Astrocyte (in vitro differentiated cells and primary cell): ENCODE measurements at regions not wholly inside any gene's neighbourhood (a gene's known extent, or its start where the extent isn't known, plus 50 kb on each side); places are given as distances from the start of the nearest gene placed in this dataset.

Source experiments
- DNase-seq: peaks from one replicate; pipeline ENCODE4 v3.0.0-alpha.2; 2010; ENCODE audit warnings: low read depth
- FAIRE-seq: peaks from 2 replicates; lab custom pipeline; 2011; peaks lifted over from hg19 to GRCh38; lab: Jason Lieb, UNC
- H2AFZ ChIP-seq: 2 replicates; pipeline ENCODE4 v1.6.0; 2012; ENCODE audit warnings: low read depth, low read length, inconsistent platforms
- H3K27ac ChIP-seq: 2 replicates; pipeline ENCODE4 v1.5.1; 2011; ENCODE audit warnings: low read depth, low read length, inconsistent platforms
- H3K27me3 ChIP-seq: 2 replicates; pipeline ENCODE4 v1.6.0; 2011; ENCODE audit warnings: low read length, inconsistent platforms; ENCODE audit not compliant: insufficient read depth
- H3K36me3 ChIP-seq: 2 replicates; pipeline ENCODE4 v1.5.1; 2011; ENCODE audit warnings: low read length, inconsistent platforms; ENCODE audit not compliant: insufficient read depth
- H3K4me1 ChIP-seq: 2 replicates; pipeline ENCODE4 v1.5.1; 2011; ENCODE audit warnings: low read length, inconsistent platforms; ENCODE audit not compliant: insufficient read depth
- H3K4me2 ChIP-seq: 2 replicates; pipeline ENCODE4 v1.6.0; 2012; ENCODE audit warnings: low read length, inconsistent platforms
- H3K4me3 ChIP-seq: 2 replicates; pipeline ENCODE4 v1.5.1; 2011; ENCODE audit warnings: low read depth, mild to moderate bottlenecking, low read length, inconsistent platforms; ENCODE audit not compliant: insufficient read depth
- H3K79me2 ChIP-seq: 2 replicates; pipeline ENCODE4 v1.6.0; 2012; ENCODE audit warnings: mild to moderate bottlenecking, low read length, inconsistent platforms; ENCODE audit not compliant: insufficient read depth
- H3K9ac ChIP-seq: 2 replicates; pipeline ENCODE4 v1.6.0; 2012; ENCODE audit warnings: mild to moderate bottlenecking, low read length, inconsistent platforms
- H3K9me3 ChIP-seq: 2 replicates; pipeline ENCODE4 v1.5.1; 2012; ENCODE audit warnings: low read depth, mild to moderate bottlenecking, low read length, inconsistent platforms; ENCODE audit not compliant: insufficient read depth
- H4K20me1 ChIP-seq: 2 replicates; pipeline ENCODE4 v1.6.0; 2012; ENCODE audit warnings: low read length, inconsistent platforms; ENCODE audit not compliant: insufficient read depth
- H3K27ac Mint-ChIP-seq: one replicate; pipeline ENCODE4 v1.8.0; 2021; ENCODE audit warnings: mild to moderate bottlenecking, mixed read lengths; ENCODE audit not compliant: unreplicated experiment
- H3K27me3 Mint-ChIP-seq: one replicate; pipeline ENCODE4 v1.8.0; 2021; ENCODE audit warnings: low read depth, mixed read lengths; ENCODE audit not compliant: unreplicated experiment
- H3K36me3 Mint-ChIP-seq: one replicate; pipeline ENCODE4 v1.8.0; 2021; ENCODE audit warnings: low read depth, mixed read lengths; ENCODE audit not compliant: unreplicated experiment
- H3K4me1 Mint-ChIP-seq: one replicate; pipeline ENCODE4 v1.8.0; 2021; ENCODE audit warnings: low read depth, mixed read lengths; ENCODE audit not compliant: unreplicated experiment
- H3K4me3 Mint-ChIP-seq: one replicate; pipeline ENCODE4 v1.8.0; 2021; ENCODE audit warnings: mild to moderate bottlenecking, moderate library complexity, mixed read lengths; ENCODE audit not compliant: unreplicated experiment
- H3K9me3 Mint-ChIP-seq: one replicate; pipeline ENCODE4 v1.8.0; 2021; ENCODE audit warnings: mild to moderate bottlenecking, mixed read lengths; ENCODE audit not compliant: unreplicated experiment
- CTCF ChIP-seq: IDR thresholded peaks from 2 replicates; pipeline ENCODE4 v1.5.1; 2011; ENCODE audit warnings: low read depth, mild to moderate bottlenecking, inconsistent platforms, low read length, moderate library complexity; ENCODE audit not compliant: insufficient read depth
- EZH2 ChIP-seq: IDR thresholded peaks from 2 replicates; pipeline ENCODE4 v1.6.1; 2012; ENCODE audit warnings: mild to moderate bottlenecking, low read length, inconsistent platforms; ENCODE audit not compliant: insufficient read depth

GRCh38 chr3:194231929-194232832 is 96.2 kb downstream of the HES1 start:
- TF ChIP-seq CTCF (no peak), EZH2 (no peak)
- H3K4me1 Mint-ChIP-seq = no peaks in the 10 kb centered on the region
- H3K36me3 Mint-ChIP-seq = no peaks in the 10 kb centered on the region
- no peak overlapping the region for H3K9ac ChIP-seq
- H3K9me3 Mint-ChIP-seq = peaks cover 8% of the 10 kb centered on the region
- H3K27me3 Mint-ChIP-seq = peaks cover 47% of the 10 kb centered on the region
- H3K27me3 ChIP-seq = no peaks in the 10 kb centered on the region
- H3K27ac ChIP-seq = no peak overlapping the region
- FAIRE-seq (no peak), DNase-seq (no peak)
- no peak overlapping the region for H2AFZ ChIP-seq
- H3K9me3 ChIP-seq = no peaks in the 10 kb centered on the region
- H3K4me2 ChIP-seq = no peak overlapping the region
- H3K4me3 Mint-ChIP-seq = no peak overlapping the region
- H3K27ac Mint-ChIP-seq = no peak overlapping the region
- no peaks in the 10 kb centered on the region for H3K4me1 ChIP-seq
- no peaks in the 10 kb centered on the region for H4K20me1 ChIP-seq
- no peaks in the 10 kb centered on the region for H3K79me2 ChIP-seq
- no peak overlapping the region for H3K4me3 ChIP-seq
- no peaks in the 10 kb centered on the region for H3K36me3 ChIP-seq

- no peaks in the 10 kb centered on the region for H3K27me3 ChIP-seq
- Mint-ChIP-seq H3K9me3 (peaks cover 2% of the 10 kb centered on the region), H3K4me3 (no peak overlapping the region), H3K4me1 (no peaks in the 10 kb centered on the region), H3K27ac (no peak overlapping the region), H3K27me3 (peaks cover 46% of the 10 kb centered on the region), H3K36me3 (no peaks in the 10 kb centered on the region)
- TF ChIP-seq CTCF (no peak), EZH2 (no peak)
- FAIRE-seq (no peak), DNase-seq (no peak)
- H3K4me3 ChIP-seq = no peak overlapping the region
- H3K4me1 ChIP-seq = no peaks in the 10 kb centered on the region
- H3K27ac ChIP-seq = no peak overlapping the region
- no peaks in the 10 kb centered on the region for H4K20me1 ChIP-seq
- H2AFZ ChIP-seq = no peak overlapping the region
- no peaks in the 10 kb centered on the region for H3K36me3 ChIP-seq
- H3K79me2 ChIP-seq = no peaks in the 10 kb centered on the region
- H3K9me3 ChIP-seq = no peaks in the 10 kb centered on the region
- H3K4me2 ChIP-seq = no peak overlapping the region
- H3K9ac ChIP-seq = no peak overlapping the region
Observed at GRCh38 chr3:194233150-194233549, 97.2 kb downstream of the HES1 start.

- Histone ChIP-seq H3K4me3 (no peak overlapping the region), H3K79me2 (no peaks in the 10 kb centered on the region), H3K4me1 (no peaks in the 10 kb centered on the region), H3K27me3 (no peaks in the 10 kb centered on the region), H4K20me1 (no peaks in the 10 kb centered on the region), H3K9me3 (no peaks in the 10 kb centered on the region), H3K27ac (no peak overlapping the region), H2AFZ (no peak overlapping the region), H3K4me2 (no peak overlapping the region), H3K36me3 (no peaks in the 10 kb centered on the region), H3K9ac (no peak overlapping the region)
- peaks cover 2% of the 10 kb centered on the region for H3K9me3 Mint-ChIP-seq
- H3K27me3 Mint-ChIP-seq = peaks cover 37% of the 10 kb centered on the region
- H3K36me3 Mint-ChIP-seq = no peaks in the 10 kb centered on the region
- no peak for TF ChIP-seq EZH2
- TF ChIP-seq CTCF = no peak
- no peak overlapping the region for H3K27ac Mint-ChIP-seq
- no peak for FAIRE-seq
- H3K4me3 Mint-ChIP-seq = no peak overlapping the region
- H3K4me1 Mint-ChIP-seq = no peaks in the 10 kb centered on the region
- no peak for DNase-seq
Observed at GRCh38 chr3:194235160-194235559, 99.2 kb downstream of the HES1 start.
